Trophoblast cell (in vitro differentiated cells and primary cell): ENCODE measurements at regions not wholly inside any gene's neighbourhood (a gene's known extent, or its start where the extent isn't known, plus 50 kb on each side); places are given as distances from the start of the nearest gene placed in this dataset.

Experiments
- DNase-seq, 2 donors: peaks; one replicate each; pipeline ENCODE4 v3.0.0-alpha.2; 2016
- H2AFZ ChIP-seq: 2 replicates; pipeline ENCODE4 v1.6.1; 2013; ENCODE audit warnings: low read length, moderate library complexity, mild to moderate bottlenecking; ENCODE audit not compliant: insufficient read depth, poor library complexity
- H2AK5ac ChIP-seq: 2 replicates; pipeline ENCODE4 v1.6.1; 2013; ENCODE audit warnings: mild to moderate bottlenecking, low read length
- H2BK120ac ChIP-seq: 2 replicates; pipeline ENCODE4 v1.6.1; 2013; ENCODE audit warnings: low read length, mild to moderate bottlenecking, moderate library complexity; ENCODE audit not compliant: insufficient read depth, poor library complexity
- H2BK12ac ChIP-seq: 2 replicates; pipeline ENCODE4 v1.6.1; 2013; ENCODE audit warnings: mild to moderate bottlenecking, low read length, moderate library complexity
- H2BK5ac ChIP-seq: 2 replicates; pipeline ENCODE4 v1.6.1; 2013; ENCODE audit warnings: low read length, low read depth, moderate library complexity, mild to moderate bottlenecking; ENCODE audit not compliant: poor library complexity
- H3K14ac ChIP-seq: 2 replicates; pipeline ENCODE4 v1.6.1; 2013; ENCODE audit warnings: mild to moderate bottlenecking, low read length
- H3K18ac ChIP-seq: 2 replicates; pipeline ENCODE4 v1.6.1; 2013; ENCODE audit warnings: mild to moderate bottlenecking, low read length
- H3K23ac ChIP-seq: 2 replicates; pipeline ENCODE4 v1.6.1; 2013; ENCODE audit warnings: low read length
- H3K27ac ChIP-seq: 2 replicates; pipeline ENCODE4 v1.5.1; 2013; ENCODE audit warnings: low read depth, mild to moderate bottlenecking, inconsistent platforms, low read length, moderate library complexity
- H3K27me3 ChIP-seq: 2 replicates; pipeline ENCODE4 v1.6.1; 2013; ENCODE audit warnings: inconsistent platforms, mild to moderate bottlenecking, low read length, moderate library complexity; ENCODE audit not compliant: insufficient read depth
- H3K36me3 ChIP-seq, 2 experiments: 1 replicate in 1 of 2; 2 replicates in 1 of 2; pipeline ENCODE4 v1.6.1; 2013; ENCODE audit warnings: low read length in 2 of 2, mild to moderate bottlenecking in 2 of 2, moderate library complexity in 1 of 2; ENCODE audit not compliant: insufficient read depth in 2 of 2, control insufficient read depth in 1 of 2
- H3K4ac ChIP-seq: 2 replicates; pipeline ENCODE4 v1.6.1; 2013; ENCODE audit warnings: low read depth, mild to moderate bottlenecking, low read length, moderate library complexity
- H3K4me1 ChIP-seq, 2 experiments: 1 replicate in 1 of 2; 2 replicates in 1 of 2; pipeline ENCODE4 v1.6.1; 2013; ENCODE audit warnings: low read length in 2 of 2, mild to moderate bottlenecking in 2 of 2, moderate library complexity in 1 of 2; ENCODE audit not compliant: insufficient read depth in 2 of 2, control insufficient read depth in 1 of 2
- H3K4me2 ChIP-seq: 2 replicates; pipeline ENCODE4 v1.6.1; 2013; ENCODE audit warnings: inconsistent platforms, mild to moderate bottlenecking, low read length, moderate library complexity
- H3K4me3 ChIP-seq: 2 replicates; pipeline ENCODE4 v1.5.1; 2013; ENCODE audit warnings: mild to moderate bottlenecking, low read depth, low read length, inconsistent platforms
- H3K79me1 ChIP-seq: one replicate; pipeline ENCODE4 v1.6.1; 2013; ENCODE audit warnings: low read length
- H3K79me2 ChIP-seq: 2 replicates; pipeline ENCODE4 v1.6.1; 2013; ENCODE audit warnings: low read length, mild to moderate bottlenecking; ENCODE audit not compliant: control insufficient read depth, insufficient read depth, poor library complexity
- H3K9ac ChIP-seq: 2 replicates; pipeline ENCODE4 v1.6.1; 2013; ENCODE audit warnings: mild to moderate bottlenecking, low read length
- H3K9me3 ChIP-seq: 2 replicates; pipeline ENCODE4 v1.6.1; 2013; ENCODE audit warnings: low read depth, mild to moderate bottlenecking, control low read depth, inconsistent platforms, low read length; ENCODE audit not compliant: insufficient read depth
- H4K12ac ChIP-seq: 2 replicates; pipeline ENCODE4 v1.6.1; 2013; ENCODE audit warnings: low read depth, mild to moderate bottlenecking, low read length, moderate library complexity
- H4K8ac ChIP-seq: 2 replicates; pipeline ENCODE4 v1.6.1; 2013; ENCODE audit warnings: low read depth, mild to moderate bottlenecking, low read length, moderate library complexity
- H4K91ac ChIP-seq: one replicate; pipeline ENCODE4 v1.6.1; 2013; ENCODE audit warnings: low read depth, mild to moderate bottlenecking, low read length, moderate library complexity
- WGBS: extraction: QIAGEN DNeasy Blood & Tissue Kit; methylation state at CpG from one replicate; pipeline ENCODE4 v1.1.7; 2013; ENCODE audit warnings: missing lambda C conversion rate; ENCODE audit not compliant: insufficient read length, insufficient coverage; ENCODE audit errors: extremely low coverage; 5-methylcytosine and 5-hydroxymethylcytosine counted together

DNA sequence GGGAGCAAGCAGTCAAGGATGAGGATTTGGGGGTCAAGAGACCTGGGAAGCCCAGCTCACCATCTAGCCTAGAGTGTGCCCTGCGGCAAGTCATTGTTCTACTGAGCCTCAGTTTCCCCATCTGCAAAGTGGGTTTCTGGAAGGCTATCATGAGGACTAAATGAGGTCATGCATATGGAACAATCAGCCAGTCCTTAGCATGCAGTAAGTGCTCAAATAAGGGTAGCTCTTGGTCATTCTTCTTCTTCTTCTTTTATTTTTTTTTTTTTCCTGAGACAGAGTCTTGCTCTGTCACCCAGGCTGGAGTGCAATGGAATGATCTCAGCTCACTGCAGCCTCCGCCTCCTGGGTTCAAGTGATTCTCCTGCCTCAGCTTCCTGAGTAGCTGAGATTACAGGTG lies 99.9 kb upstream of the RUNX3 start:
- Histone ChIP-seq H4K8ac (no peak overlapping the region), H3K9ac (no peak overlapping the region), H3K79me1 (no peaks in the 10 kb centered on the region), H2BK120ac (no peak overlapping the region), H3K4me3 (no peak overlapping the region), H3K79me2 (no peaks in the 10 kb centered on the region), H2AFZ (no peak overlapping the region), H3K4me1 (peaks cover 0 to 2% of the 10 kb centered on the region in 2 experiments), H3K14ac (no peak overlapping the region), H4K12ac (no peak overlapping the region), H4K91ac (no peak overlapping the region), H2BK12ac (no peak overlapping the region), H3K9me3 (no peaks in the 10 kb centered on the region), H3K27me3 (no peaks in the 10 kb centered on the region), H3K18ac (no peak overlapping the region), H3K23ac (no peak overlapping the region), H2BK5ac (no peak overlapping the region), H3K27ac (no peak overlapping the region), H3K4ac (no peak overlapping the region), H3K4me2 (no peak overlapping the region), H3K36me3 (no peaks in the 10 kb centered on the region), H2AK5ac (no peak overlapping the region)
- DNase-seq: no peak
- WGBS: no CpG with 5 or more reads among the region's 2 CpGs

DNA sequence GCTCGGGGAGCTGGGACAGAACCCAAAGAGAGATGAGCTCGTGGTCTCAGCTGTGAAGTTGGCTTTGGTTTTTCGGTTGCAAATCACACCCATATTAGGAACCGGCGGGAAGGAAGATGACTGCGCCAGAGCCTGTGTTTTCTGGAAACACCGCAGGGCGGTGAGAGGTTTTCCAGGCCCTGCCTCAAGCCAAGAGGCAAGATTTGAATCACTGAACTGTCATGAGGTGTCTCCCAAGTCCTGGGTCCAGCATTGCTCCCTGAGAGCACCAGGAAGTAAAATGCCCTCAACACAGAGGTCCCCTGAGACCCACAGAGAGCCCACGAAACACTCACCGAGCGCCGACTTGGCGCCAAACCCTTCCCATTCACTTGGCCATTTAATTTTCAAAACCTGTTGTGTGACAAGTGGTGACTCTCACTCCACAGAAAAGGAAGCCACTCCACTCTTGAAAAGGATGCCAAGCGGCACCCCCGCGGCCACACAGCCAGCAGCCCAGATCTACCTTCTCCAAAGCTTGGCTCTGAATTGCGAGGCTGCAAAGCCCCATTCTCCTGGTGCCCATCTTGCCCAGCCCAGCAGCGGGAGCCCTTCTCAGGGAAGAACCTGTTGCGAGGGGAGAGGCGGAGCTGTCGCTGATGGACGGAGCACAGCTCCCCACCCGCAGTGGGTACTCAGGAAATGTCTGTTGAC lies 99.0 kb upstream of the RUNX3 start:
- H3K9me3 ChIP-seq: no peaks in the 10 kb centered on the region
- no peak overlapping the region for H2BK12ac ChIP-seq
- H3K14ac ChIP-seq: no peak overlapping the region
- H4K12ac ChIP-seq: no peak overlapping the region
- H3K79me1 ChIP-seq: no peaks in the 10 kb centered on the region
- no peak overlapping the region for H3K27ac ChIP-seq
- no peak overlapping the region for H2BK5ac ChIP-seq
- H2BK120ac ChIP-seq: no peak overlapping the region
- H3K4me3 ChIP-seq: no peak overlapping the region
- no peak overlapping the region for H3K18ac ChIP-seq
- peaks cover 0 to 2% of the 10 kb centered on the region in 2 experiments for H3K4me1 ChIP-seq
- no peak overlapping the region for H2AFZ ChIP-seq
- H3K36me3 ChIP-seq: no peaks in the 10 kb centered on the region
- H3K23ac ChIP-seq: no peak overlapping the region
- no peaks in the 10 kb centered on the region for H3K79me2 ChIP-seq
- DNase-seq: no peak
- WGBS: no CpG with 5 or more reads among the region's 23 CpGs
- H3K9ac ChIP-seq: no peak overlapping the region
- no peak overlapping the region for H2AK5ac ChIP-seq
- no peak overlapping the region for H4K91ac ChIP-seq
- H4K8ac ChIP-seq: no peak overlapping the region
- no peaks in the 10 kb centered on the region for H3K27me3 ChIP-seq
- H3K4ac ChIP-seq: no peak overlapping the region
- no peak overlapping the region for H3K4me2 ChIP-seq

DNA sequence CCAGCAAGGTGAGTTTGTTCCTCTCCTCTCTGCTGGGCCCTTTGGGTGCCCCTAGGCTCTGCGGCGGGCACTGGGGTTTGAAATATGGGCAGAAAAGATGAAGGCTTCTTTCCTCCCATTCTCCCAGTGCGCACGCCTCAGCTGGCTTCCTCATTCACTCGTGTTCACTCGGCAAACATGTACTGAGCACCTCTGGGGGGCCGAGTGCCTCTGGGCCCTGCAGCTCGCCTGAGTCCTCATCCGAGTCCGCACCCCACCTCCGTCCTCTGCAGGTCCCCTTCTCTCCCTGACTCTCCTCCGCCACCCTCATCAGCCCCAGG lies 98.5 kb upstream of the RUNX3 start:
- H3K4me3 ChIP-seq: no peak overlapping the region
- H4K12ac ChIP-seq: no peak overlapping the region
- no peak for DNase-seq
- no peaks in the 10 kb centered on the region for H3K9me3 ChIP-seq
- H3K18ac ChIP-seq: no peak overlapping the region
- H3K23ac ChIP-seq: no peak overlapping the region
- no peak overlapping the region for H2BK12ac ChIP-seq
- peaks cover 0 to 2% of the 10 kb centered on the region in 2 experiments for H3K4me1 ChIP-seq
- no peak overlapping the region for H3K14ac ChIP-seq
- H3K27ac ChIP-seq: no peak overlapping the region
- no peak overlapping the region for H2AK5ac ChIP-seq
- H4K8ac ChIP-seq: no peak overlapping the region
- H2AFZ ChIP-seq: no peak overlapping the region
- no peak overlapping the region for H3K4me2 ChIP-seq
- H3K27me3 ChIP-seq: no peaks in the 10 kb centered on the region
- no peak overlapping the region for H2BK5ac ChIP-seq
- H3K79me2 ChIP-seq: no peaks in the 10 kb centered on the region
- H3K36me3 ChIP-seq: no peaks in the 10 kb centered on the region
- H4K91ac ChIP-seq: no peak overlapping the region
- no peak overlapping the region for H3K4ac ChIP-seq
- H2BK120ac ChIP-seq: no peak overlapping the region
- no peak overlapping the region for H3K9ac ChIP-seq
- H3K79me1 ChIP-seq: no peaks in the 10 kb centered on the region
- no CpG with 5 or more reads among the region's 12 CpGs for WGBS

DNA sequence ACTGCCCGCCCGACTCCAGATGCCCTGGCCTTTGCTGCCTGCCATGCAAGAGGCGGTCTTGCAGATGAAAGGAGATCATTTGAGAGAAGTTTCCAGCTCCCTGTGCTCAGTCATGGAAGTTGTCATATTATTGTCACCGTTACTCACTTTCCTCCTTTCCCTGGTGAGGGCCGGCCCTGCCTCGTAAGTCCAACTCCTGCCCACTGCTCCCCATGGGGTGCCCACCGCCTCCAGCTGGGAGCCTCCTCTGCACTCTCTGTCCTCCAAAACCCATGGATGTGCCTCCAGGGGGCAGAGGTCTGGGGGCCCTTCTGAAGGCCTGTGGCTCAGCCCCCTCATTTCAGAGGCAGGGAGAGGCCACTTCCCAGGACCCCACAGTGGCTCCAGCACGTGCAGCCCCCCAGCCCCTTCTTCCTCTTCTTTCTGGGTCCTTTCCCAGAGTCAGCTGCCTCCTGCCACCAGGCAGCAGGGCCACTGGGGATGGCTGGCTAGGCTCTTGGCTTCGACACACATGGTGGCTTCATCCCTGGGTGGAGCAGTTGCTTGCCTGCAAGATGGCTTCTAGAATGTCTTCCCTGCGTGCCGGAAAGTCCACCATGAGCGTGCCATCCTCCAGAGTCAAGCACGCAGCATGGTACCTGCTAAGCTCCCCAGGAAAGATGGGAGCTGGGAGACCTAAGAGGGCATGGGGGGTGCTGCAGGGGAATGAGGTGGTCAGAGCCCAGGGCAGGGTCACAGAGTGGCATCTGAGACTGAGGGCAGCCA lies 97.9 kb upstream of the RUNX3 start:
- Histone ChIP-seq H3K4me2 (no peak overlapping the region), H4K12ac (no peak overlapping the region), H3K79me1 (no peaks in the 10 kb centered on the region), H3K23ac (no peak overlapping the region), H3K4ac (no peak overlapping the region), H2AFZ (no peak overlapping the region), H2BK5ac (no peak overlapping the region), H3K18ac (no peak overlapping the region), H3K9me3 (no peaks in the 10 kb centered on the region), H3K4me3 (no peak overlapping the region), H3K79me2 (no peaks in the 10 kb centered on the region), H3K9ac (no peak overlapping the region), H4K8ac (no peak overlapping the region), H2BK120ac (no peak overlapping the region), H3K4me1 (peaks cover 0 to 3% of the 10 kb centered on the region in 2 experiments), H2BK12ac (no peak overlapping the region), H3K14ac (no peak overlapping the region), H3K27ac (no peak overlapping the region), H4K91ac (no peak overlapping the region), H2AK5ac (no peak overlapping the region), H3K36me3 (no peaks in the 10 kb centered on the region), H3K27me3 (no peaks in the 10 kb centered on the region)
- DNase-seq: no peak
- WGBS: no CpG with 5 or more reads among the region's 13 CpGs
